ENCODE measurements at regions not wholly inside any gene's neighbourhood (a gene's known extent, or its start where the extent isn't known, plus 50 kb on each side); places are given as distances from the start of the nearest gene placed in this dataset.

DNA sequence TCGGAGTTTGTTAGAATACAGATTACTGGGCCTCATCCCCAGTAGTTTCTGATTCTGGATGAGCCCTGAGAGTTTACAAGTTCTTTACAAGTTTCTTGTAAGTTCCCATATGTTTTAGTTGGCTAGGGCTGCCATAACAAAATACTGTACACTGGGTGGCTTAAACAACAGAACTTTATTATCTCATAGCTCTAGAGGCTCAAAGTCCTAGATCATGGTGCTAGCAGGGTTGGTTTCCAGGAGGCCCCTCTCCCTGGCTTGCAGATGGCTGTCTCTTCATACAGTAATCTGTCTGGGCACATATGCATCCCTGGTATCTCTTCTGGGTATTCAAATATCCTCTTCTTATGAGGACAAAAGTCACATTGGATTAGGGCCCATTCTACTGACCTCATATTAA lies 167.2 kb downstream of the KLF5 start:
- in situ Hi-C loops (cut with MboI; ENCODE audit: low pct_unique_long_range_greater_than_20kb, low sequenced_read_pairs), result no loop called here

DNA sequence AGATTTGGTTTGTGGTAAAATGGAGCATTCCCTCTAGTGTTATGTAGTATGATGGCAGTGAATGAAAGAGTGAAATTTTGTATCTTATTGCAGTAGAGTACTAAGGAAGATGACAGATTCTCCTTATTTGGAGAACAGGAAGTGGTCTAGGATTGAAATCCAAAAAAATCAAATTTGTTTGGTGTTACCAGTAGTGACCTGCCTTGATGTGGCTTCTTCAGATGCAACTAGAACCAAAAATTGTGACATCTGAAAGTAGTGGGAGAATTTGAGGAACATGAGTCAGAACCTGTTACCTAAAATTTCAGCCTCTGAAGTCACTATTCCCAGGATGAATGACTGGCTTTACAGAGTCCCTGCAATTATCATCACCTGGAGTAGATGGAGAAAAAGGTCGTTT lies 165.9 kb downstream of the KLF5 start:
- in situ Hi-C loops (cut with MboI; ENCODE audit: low pct_unique_long_range_greater_than_20kb, low sequenced_read_pairs), result no loop called here
- no peak for DNase-seq

More for the DNA sequence above, 167.2 kb downstream of the KLF5 start:
- no peak for DNase-seq

DNA sequence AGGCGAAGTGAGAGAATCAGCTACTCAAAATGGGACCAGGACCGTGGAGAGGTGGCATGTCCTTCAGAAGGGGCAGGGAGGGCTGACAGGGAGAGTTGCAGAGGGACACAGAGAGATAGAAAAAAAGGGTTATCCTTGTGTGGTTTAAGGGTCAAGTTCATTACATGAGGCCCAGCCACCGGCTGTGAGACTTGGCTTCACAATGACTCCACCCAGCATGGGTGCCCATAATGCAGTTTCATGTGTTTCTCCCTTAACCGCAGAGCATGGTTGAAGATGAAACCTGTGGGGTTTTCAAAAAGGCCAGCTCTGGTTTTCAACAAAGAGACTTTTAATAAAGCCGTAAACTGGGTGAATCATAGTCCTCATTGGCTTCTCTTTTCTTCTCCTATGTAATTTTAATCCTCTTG lies 164.6 kb downstream of the KLF5 start:
- in situ Hi-C loops (cut with MboI; ENCODE audit: low pct_unique_long_range_greater_than_20kb, low sequenced_read_pairs), result no loop called here
- no peak for DNase-seq

DNA sequence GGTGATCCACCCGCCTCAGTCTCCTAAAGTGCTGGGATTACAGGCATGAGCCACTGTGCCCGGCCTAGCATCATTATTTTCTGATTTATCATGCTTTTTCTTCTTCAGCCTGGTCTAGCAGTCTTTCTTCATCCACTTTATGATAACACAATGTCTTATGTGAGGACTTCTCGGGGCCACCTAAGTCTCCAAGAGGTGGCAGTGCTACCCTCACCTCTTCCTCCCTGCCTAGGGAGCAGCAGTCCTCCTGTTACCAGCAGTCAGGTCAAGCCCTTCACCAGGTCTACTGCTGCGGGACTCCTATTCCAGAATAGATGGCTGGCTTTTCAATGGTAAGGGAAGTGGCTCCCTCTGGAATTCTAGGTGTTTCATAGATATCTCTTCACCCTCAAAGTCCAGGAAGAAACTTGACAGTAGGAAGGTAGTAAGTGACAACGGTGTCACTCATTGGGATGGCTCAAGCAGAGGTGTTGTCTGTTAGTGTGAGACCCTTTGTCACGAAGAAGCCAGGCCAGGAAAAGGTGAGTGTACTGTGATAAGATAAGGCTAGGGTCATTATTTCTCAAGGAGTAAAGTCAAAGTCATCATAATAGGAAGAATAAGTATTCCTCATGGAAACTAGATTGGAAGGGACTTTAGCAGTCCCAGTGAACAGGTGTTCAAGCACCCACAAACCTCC lies 164.0 kb downstream of the KLF5 start:
- in situ Hi-C loops (cut with MboI; ENCODE audit: low pct_unique_long_range_greater_than_20kb, low sequenced_read_pairs), result no loop called here
- no peak for DNase-seq

DNA sequence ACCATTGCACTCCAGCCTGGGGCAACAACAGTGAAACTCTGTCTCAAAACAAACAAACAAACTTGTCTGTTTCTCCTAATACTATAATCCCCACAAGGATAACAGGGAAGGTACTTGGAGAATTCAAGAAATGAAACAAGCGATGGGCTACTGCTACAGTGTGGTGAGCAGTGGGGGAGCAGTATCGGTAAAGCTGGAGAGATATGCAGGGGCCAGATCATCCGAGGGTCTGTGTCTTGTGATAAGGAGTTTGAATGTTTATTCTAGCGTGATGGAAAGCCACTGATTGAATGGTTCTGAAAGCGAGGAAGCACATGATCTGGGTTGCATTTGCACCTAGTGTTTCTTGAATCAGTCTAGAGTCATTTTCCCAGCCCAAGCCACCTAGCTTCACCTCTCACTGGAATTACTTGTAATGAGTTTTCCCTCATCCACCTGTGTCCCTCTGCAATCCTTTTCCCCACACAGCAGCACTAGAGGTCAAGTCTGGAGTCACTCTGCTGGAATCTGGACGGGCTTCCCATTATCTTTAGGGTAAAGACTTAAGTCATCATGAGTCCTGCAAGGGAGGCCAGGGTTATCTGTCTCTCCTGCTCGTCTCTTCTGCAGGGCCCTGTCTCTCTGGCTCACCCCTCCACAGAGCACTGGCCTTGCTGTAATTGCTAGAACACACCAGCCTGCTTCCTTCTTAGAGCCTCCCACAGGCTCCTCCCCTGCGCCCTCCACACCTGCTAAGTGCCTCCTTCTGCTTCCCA lies 162.3 kb downstream of the KLF5 start:
- no peak for DNase-seq
- in situ Hi-C loops (cut with MboI; ENCODE audit: low pct_unique_long_range_greater_than_20kb, low sequenced_read_pairs), result no loop called here

DNA sequence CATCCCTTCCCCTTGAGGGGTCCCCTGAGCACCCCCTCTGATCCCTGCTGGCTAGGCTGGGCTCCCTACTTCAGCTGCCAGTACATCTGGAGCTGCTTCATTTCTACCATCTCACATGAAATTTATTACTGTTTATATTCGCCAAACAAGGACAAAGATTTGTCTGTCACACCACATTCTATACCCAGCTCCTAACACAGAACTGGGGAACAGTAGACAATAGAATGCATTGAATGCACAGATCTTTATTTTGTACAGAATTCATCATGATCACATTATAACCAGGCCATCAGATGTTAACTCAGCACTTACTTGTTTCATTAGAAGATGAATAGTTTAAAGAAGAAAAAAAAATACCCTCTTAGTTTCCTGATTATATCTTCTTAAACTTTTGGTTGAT lies 159.4 kb downstream of the KLF5 start:
- in situ Hi-C loops (cut with MboI; ENCODE audit: low pct_unique_long_range_greater_than_20kb, low sequenced_read_pairs), result no loop called here
- no peak for DNase-seq

DNA sequence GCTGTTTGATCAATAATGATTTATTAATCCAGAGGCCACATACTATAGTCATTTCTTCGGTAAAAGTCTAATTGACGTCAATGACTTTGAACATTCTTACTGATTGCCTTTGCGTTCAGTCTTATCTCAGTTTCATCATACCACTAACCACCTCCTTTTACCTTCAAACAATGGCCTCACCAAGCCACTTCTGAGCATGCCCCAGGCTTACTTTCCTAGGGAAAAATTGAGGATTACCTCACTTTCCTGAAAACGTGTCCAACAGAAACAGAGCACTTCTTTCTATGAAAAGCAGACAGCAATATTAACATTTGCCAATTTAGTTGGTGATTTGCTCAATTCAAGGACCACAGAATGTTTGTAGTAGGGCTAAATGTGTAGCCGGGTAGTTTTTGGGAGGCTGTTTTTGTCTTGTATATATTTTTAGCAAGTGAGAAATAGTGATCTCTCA lies 157.6 kb downstream of the KLF5 start:
- DNase-seq, result no peak
- in situ Hi-C loops (cut with MboI; ENCODE audit: low pct_unique_long_range_greater_than_20kb, low sequenced_read_pairs), result no loop called here

DNA sequence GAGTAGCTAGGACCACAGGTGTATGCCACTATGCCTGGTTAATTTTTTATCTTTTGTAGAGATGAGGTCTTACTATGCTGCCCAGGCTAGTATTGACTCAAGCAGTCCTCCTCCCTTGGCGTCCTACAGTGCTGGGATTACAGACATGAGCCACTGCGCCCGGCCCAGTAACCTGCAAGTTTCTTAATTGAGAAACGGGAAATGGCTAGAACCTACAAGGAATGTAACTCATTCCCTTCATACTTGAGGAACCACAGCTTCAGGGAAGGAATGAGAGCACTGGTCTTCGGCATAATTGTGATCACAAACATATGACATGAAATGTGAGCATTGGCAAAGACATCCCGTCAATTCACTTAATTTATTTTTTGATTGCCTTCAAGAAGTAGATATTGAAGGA lies 157.0 kb downstream of the KLF5 start:
- in situ Hi-C loops (cut with MboI; ENCODE audit: low pct_unique_long_range_greater_than_20kb, low sequenced_read_pairs), result no loop called here
- no peak for DNase-seq

DNA sequence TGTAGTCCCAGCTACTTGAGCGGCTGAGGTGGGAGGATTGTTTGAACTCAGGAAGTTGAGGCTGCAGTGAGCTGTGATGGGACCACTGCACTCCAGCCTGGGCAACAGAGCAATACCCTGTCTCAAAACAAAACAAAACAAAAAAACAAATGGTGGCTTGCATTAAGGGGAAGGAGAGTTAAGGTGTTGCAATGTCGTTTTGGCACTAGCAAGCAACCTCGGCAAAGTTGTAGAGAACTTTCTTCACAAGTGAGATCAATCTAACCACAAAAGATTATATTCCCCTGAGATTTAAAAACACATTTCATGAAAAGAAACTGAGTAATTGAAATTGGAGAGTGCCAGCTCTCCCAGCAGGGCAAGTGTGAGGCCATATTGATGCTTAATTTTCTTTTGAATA lies 153.7 kb downstream of the KLF5 start:
- in situ Hi-C loops (cut with MboI; ENCODE audit: low pct_unique_long_range_greater_than_20kb, low sequenced_read_pairs), result no loop called here
- no peak for DNase-seq

DNA sequence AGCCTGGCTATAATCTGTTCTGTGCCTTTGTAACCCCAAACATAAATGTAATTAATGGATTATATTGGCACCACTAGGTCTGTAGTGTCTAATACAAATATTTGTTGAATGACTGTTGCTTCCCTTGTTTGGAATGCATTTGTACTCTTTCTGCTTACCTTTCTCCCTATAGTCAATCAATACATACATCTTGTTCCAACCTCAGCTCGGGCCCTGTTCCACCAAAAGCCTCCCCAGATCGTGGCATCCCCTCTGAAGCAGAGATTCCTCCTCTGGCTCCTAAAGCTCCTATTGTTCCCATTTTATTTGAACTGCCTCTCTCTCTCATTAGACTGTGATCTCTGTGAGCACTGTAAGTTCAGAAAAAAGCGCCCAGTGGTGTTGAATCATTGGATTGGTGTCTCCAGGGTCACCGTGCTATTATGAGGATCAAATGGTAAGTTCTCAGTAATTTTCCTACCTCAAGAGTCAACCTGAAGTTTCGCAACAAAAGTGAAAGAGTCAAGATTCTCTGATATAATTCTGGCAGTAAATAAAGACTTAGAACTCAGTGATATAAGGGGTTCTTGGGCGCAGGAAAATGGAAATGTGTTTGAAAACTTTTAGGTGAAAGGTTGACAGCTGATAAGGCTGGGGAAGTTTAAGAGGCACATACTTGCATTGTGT lies 151.5 kb downstream of the KLF5 start:
- in situ Hi-C loops (cut with MboI; ENCODE audit: low pct_unique_long_range_greater_than_20kb, low sequenced_read_pairs), result no loop called here
- DNase-seq, result no peak

DNA sequence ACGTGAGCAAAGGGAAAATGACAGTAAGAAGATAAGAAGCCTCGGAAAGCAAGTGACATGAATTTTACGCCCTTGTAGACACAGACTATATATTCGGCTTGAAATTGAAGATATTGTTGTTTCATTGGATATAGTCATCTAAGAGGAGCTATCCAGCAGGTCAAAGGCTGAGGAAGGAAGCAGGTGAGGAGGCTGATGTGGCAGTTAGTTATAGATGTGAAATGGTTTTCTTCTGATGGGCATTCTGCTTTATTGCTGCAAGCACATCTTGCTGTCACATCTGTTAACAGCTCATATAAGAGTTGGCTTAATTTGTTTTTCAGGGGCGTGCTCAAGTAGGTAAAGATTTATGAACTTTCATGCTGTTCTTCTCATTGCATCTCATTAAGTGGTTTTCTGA lies 146.1 kb downstream of the KLF5 start:
- no peak for DNase-seq
- in situ Hi-C loops (cut with MboI; ENCODE audit: low pct_unique_long_range_greater_than_20kb, low sequenced_read_pairs), result no loop called here

DNA sequence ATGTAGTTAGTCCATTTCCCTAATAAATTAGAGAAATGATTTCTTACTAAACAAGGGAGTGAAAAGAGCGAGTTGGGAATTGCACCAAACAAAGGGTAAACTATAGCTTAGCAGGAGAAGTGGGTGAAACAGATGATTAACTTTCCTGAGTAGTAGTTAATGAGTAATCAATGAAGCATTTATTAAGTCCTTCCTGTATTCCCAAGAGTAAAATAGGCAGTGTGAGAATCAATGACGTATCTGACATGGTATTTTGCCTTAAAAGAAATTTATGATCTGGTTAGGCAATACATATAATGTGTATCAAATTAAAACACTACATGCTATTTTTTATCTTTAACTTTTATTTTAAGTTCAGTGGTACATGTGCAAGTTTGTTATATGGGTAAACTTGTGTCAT lies 142.8 kb downstream of the KLF5 start:
- in situ Hi-C loops (cut with MboI; ENCODE audit: low pct_unique_long_range_greater_than_20kb, low sequenced_read_pairs), result no loop called here
- no peak for DNase-seq

DNA sequence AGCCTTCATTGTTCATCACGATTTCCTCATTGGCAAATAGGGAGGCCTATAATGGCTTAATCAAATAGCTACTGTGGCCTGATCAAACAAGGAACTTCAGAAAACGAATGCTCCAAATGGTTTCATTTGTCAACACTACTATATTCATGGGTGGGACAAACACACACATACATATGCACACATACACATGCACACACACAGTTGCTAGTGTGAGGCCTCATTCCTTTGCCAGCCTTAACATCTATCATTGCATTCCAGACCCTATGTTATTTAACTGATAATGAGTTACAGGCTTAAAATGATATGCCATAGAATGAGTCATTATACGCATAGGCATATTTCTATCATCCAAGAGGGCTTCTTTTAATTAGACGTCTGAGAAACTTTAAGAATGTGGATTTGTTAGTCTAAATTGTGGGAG lies 140.2 kb downstream of the KLF5 start:
- in situ Hi-C loops (cut with MboI; ENCODE audit: low pct_unique_long_range_greater_than_20kb, low sequenced_read_pairs), result no loop called here
- no peak for DNase-seq

DNA sequence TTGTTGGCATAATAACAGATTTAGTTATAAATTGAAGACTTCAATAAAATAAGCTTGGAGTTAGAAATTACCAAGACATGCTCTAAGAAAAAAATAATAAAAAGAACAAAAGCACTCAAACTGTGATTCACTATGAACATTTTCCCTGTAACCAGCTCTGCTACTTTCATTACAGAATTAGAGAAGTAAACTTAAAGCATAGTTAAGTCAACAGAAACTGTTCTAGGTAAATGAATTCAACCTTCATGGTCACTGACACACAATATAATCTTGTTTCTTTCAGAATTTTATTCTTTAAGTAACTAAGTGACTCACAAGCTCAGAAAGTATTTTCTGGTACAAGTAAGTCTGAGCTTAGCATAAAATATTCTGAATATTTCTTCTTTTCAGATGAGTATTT lies 136.3 kb downstream of the KLF5 start:
- in situ Hi-C loops (cut with MboI; ENCODE audit: low pct_unique_long_range_greater_than_20kb, low sequenced_read_pairs), result no loop called here
- DNase-seq, result no peak

DNA sequence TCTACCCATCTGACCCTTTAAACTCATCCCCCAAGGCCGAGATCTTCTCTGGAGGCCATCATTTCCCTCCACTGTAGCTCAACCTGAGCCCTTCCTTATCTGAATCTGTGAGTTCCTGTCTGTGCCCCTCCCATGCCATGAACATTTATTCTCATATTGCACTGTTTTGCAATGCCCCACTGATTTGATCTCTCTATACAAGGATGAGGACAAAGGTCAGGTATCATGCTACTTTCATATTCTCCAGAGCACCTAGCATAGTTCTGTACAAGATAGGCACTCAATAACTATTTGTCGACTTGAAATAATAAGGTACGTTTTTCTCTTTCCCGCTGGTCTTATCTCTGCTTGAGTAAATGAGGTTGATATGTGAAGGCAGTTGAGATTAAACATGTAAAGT lies 135.5 kb downstream of the KLF5 start:
- DNase-seq, result no peak
- in situ Hi-C loops (cut with MboI; ENCODE audit: low pct_unique_long_range_greater_than_20kb, low sequenced_read_pairs), result no loop called here

DNA sequence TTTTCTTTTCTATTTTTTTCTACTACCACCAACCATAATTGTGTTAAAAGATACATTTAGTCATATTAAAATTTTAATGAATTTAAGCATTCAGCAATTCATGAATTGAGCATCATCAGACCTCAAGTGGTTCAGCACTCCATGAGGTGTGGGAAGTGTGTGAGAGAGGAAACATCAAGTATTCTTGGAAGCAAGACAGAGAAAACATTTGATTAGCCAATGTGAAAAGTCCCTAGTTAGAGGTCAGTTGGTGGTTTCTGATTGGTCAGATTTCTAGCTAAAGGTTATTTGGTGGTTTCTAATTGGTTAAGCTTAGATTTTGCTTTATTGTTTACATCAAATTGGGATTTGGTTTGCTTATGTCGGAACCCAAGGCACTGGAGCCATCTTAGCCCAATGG lies 134.7 kb downstream of the KLF5 start:
- in situ Hi-C loops (cut with MboI; ENCODE audit: low pct_unique_long_range_greater_than_20kb, low sequenced_read_pairs), result no loop called here
- no peak for DNase-seq

DNA sequence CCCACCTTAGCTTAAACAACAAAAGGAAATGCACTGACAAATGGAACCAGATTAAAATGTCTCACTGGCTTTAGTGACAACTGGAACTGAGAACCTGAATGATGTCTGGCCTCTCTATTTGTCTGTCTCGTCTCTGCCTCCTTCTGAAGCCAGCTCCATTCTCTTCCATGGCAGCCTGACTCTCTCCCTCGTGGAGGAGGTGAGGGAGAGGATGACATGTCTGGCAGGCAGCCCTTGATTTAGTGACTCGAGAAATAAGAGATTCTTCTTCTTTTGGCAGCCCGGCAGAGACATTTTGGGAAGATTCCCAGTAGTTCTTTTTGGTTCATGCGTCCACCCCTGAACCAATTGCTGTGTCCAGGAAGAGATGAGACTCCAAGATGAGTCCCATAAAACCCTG lies 131.7 kb downstream of the KLF5 start:
- in situ Hi-C loops (cut with MboI; ENCODE audit: low pct_unique_long_range_greater_than_20kb, low sequenced_read_pairs), result no loop called here
- DNase-seq, result no peak

DNA sequence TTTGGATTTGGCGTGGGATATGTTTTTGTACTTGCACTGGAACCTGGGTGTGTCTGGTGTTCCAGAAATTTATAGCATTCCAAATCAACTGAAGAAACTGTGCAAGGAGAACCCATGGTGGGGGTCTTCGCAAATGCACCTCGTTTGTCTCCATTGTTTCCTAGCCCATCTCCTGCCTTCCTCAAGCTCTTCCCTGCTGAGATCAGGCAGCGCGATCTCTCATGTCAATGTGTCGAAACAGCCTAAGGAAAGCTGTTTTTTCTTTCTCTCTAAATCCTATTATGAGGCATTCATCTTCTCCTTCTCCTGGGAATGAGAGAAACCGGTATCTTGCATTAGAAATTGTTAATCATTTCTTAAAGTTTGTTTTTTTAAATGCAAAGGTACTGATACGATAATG lies 131.0 kb downstream of the KLF5 start:
- in situ Hi-C loops (cut with MboI; ENCODE audit: low pct_unique_long_range_greater_than_20kb, low sequenced_read_pairs), result no loop called here
- no peak for DNase-seq

DNA sequence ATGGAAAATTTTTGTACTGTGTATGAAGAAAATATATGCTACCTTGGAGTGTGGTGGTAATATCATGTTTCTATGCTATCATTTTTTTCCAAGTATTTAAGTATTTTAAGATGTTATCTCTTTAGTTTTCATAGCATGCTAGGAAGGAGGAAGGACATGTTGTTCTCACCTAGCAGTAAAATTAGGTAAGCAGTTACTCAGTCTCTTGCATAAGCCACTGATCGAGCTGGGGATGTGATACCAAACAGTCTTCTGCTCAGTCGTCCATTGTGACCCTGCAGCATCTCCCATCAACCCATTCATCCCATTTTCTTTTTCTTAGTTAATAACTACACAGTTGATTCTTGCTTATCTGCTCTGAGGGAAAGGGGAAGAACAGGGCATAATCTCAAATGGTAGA lies 130.6 kb downstream of the KLF5 start:
- no peak for DNase-seq
- in situ Hi-C loops (cut with MboI; ENCODE audit: low pct_unique_long_range_greater_than_20kb, low sequenced_read_pairs), result no loop called here

DNA sequence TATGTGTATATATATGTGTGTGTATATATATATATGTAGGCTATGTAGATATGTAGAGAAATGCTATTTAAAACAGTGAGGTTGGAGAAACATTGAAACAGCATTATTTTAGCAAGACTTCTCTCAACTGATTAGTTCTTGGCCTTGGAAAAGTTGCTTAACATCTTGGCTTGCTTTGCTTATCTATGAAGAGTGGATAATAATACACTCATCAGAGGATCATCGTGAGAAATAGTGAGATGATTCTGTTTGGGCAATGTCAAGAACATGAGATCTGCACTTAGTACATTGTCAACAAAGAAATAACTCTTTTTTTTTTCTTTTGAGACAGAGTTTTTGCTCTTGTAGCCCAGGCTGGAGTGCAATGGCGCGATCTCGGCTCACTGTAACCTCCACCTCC lies 128.3 kb downstream of the KLF5 start:
- in situ Hi-C loops (cut with MboI; ENCODE audit: low pct_unique_long_range_greater_than_20kb, low sequenced_read_pairs), result no loop called here

More for the DNA sequence above, 128.3 kb downstream of the KLF5 start:
- DNase-seq, result no peak
